Peyer's patch (tissue), 4 donors: ENCODE measurements at regions not wholly inside any gene's neighbourhood (a gene's known extent, or its start where the extent isn't known, plus 50 kb on each side); places are given as distances from the start of the nearest gene placed in this dataset.

Source experiments
- POLR2A ChIP-seq, 2 donors: fragments of 450-650 bp; IDR thresholded peaks; one replicate each; pipeline ENCODE4 v1.5.1; 2017; ENCODE audit warnings: antibody characterized with exemption in 2 of 2, mild to moderate bottlenecking in 2 of 2, moderate library complexity in 2 of 2
- TF ChIP-seq, protein P1 (sequence below), 6 experiments: fragments of 450-650 bp in 4 of 6; fragments of 200-600 bp in 2 of 6; sonication (generic) in 1 of 6; IDR thresholded peaks; one replicate each; pipeline ENCODE4 v1.5.1; 2017 to 2019; ENCODE audit warnings: antibody characterized with exemption in 6 of 6, mild to moderate bottlenecking in 3 of 6, moderate library complexity in 1 of 6

- TF ChIP-seq, protein P1, sequence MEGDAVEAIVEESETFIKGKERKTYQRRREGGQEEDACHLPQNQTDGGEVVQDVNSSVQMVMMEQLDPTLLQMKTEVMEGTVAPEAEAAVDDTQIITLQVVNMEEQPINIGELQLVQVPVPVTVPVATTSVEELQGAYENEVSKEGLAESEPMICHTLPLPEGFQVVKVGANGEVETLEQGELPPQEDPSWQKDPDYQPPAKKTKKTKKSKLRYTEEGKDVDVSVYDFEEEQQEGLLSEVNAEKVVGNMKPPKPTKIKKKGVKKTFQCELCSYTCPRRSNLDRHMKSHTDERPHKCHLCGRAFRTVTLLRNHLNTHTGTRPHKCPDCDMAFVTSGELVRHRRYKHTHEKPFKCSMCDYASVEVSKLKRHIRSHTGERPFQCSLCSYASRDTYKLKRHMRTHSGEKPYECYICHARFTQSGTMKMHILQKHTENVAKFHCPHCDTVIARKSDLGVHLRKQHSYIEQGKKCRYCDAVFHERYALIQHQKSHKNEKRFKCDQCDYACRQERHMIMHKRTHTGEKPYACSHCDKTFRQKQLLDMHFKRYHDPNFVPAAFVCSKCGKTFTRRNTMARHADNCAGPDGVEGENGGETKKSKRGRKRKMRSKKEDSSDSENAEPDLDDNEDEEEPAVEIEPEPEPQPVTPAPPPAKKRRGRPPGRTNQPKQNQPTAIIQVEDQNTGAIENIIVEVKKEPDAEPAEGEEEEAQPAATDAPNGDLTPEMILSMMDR (IDR thresholded peaks at IDR 0.05), result no peak
- TF ChIP-seq POLR2A (IDR thresholded peaks at IDR 0.05), result no peak
Observed at GRCh38 chr18:1929720-1930119, 641.6 kb downstream of the METTL4 start.
